Activated CD8-positive, alpha-beta T cell treated with anti-CD3 and anti-CD28 coated beads, Interleukin-2, amount 10 ng/mL, durations not matched to agents 7 days and 5 days (primary cell): ENCODE measurements at regions not wholly inside any gene's neighbourhood (a gene's known extent, or its start where the extent isn't known, plus 50 kb on each side); places are given as distances from the start of the nearest gene placed in this dataset.

Experiments
- ATAC-seq: fragments of 150-1000 bp; cut with Tn5 transposase; one replicate; pipeline ENCODE4 v1.10.0; 2021; ENCODE audit warnings: moderate library complexity
- CTCF ChIA-PET: fragments of 350-600 bp; sonication (Branson Sonifier 250); formaldehyde crosslinking; loops from one replicate; lab custom pipeline; 2021; ENCODE audit warnings: antibody characterized with exemption; lab: Charles Lee
- POLR2A ChIA-PET: fragments of 350-600 bp; sonication (Branson Sonifier 250); formaldehyde crosslinking; loops from one replicate; lab custom pipeline; 2021; ENCODE audit warnings: antibody characterized with exemption; lab: Charles Lee
- DNase-seq: peaks from one replicate; pipeline ENCODE4 v3.0.0-alpha.2; 2020
- H3K27ac Mint-ChIP-seq: one replicate; pipeline ENCODE4 v1.8.0; 2021; ENCODE audit warnings: mild to moderate bottlenecking, mixed read lengths
- H3K27me3 Mint-ChIP-seq: one replicate; pipeline ENCODE4 v1.8.0; 2021; ENCODE audit warnings: low read depth, mixed read lengths
- H3K36me3 Mint-ChIP-seq: one replicate; pipeline ENCODE4 v1.8.0; 2021; ENCODE audit warnings: low read depth, mixed read lengths
- H3K4me1 Mint-ChIP-seq: one replicate; pipeline ENCODE4 v1.8.0; 2021; ENCODE audit warnings: low read depth, mixed read lengths
- H3K4me3 Mint-ChIP-seq: one replicate; pipeline ENCODE4 v1.8.0; 2021; ENCODE audit warnings: mild to moderate bottlenecking, mixed read lengths
- H3K9me3 Mint-ChIP-seq: one replicate; pipeline ENCODE4 v1.8.0; 2022; ENCODE audit warnings: mixed read lengths; ENCODE audit not compliant: insufficient read depth

GRCh38 chr4:159042097-159042605 lies 60.7 kb upstream of the RAPGEF2 start:
- POLR2A ChIA-PET: no interaction called here
- Mint-ChIP-seq H3K36me3 (no peaks in the 10 kb centered on the region), H3K27ac (no peak overlapping the region), H3K27me3 (peaks cover 17% of the 10 kb centered on the region), H3K9me3 (no peaks in the 10 kb centered on the region), H3K4me3 (no peak overlapping the region), H3K4me1 (peaks cover 4% of the 10 kb centered on the region)
- ATAC-seq (no peak), DNase-seq (no peak)
- CTCF ChIA-PET: no interaction called here

GRCh38 chr4:159042868-159043267 lies 60.0 kb upstream of the RAPGEF2 start:
- CTCF ChIA-PET: no interaction called here
- H3K36me3 Mint-ChIP-seq: no peaks in the 10 kb centered on the region
- peaks cover 10% of the 10 kb centered on the region for H3K4me1 Mint-ChIP-seq
- DNase-seq: no peak
- no peaks in the 10 kb centered on the region for H3K9me3 Mint-ChIP-seq
- H3K27me3 Mint-ChIP-seq: peaks cover 14% of the 10 kb centered on the region
- H3K4me3 Mint-ChIP-seq: no peak overlapping the region
- ATAC-seq: no peak
- POLR2A ChIA-PET: no interaction called here
- no peak overlapping the region for H3K27ac Mint-ChIP-seq

- DNase-seq: no peak
- CTCF ChIA-PET: no interaction called here
- Mint-ChIP-seq H3K27me3 (peaks cover 10% of the 10 kb centered on the region), H3K9me3 (no peaks in the 10 kb centered on the region), H3K27ac (no peak overlapping the region), H3K4me1 (peaks cover 8% of the 10 kb centered on the region), H3K36me3 (no peaks in the 10 kb centered on the region), H3K4me3 (no peak overlapping the region)
- ATAC-seq: no peak
- POLR2A ChIA-PET: no interaction called here
These were observed 59.0 kb upstream of the RAPGEF2 start for GRCh38 chr4:159043861-159044260.

- no peaks in the 10 kb centered on the region for H3K36me3 Mint-ChIP-seq
- peaks cover 12% of the 10 kb centered on the region for H3K27me3 Mint-ChIP-seq
- no peaks in the 10 kb centered on the region for H3K9me3 Mint-ChIP-seq
- ChIA-PET POLR2A (no interaction called here), CTCF (no interaction called here)
- DNase-seq: no peak
- peaks cover 8% of the 10 kb centered on the region for H3K4me1 Mint-ChIP-seq
- no peak overlapping the region for H3K27ac Mint-ChIP-seq
- no peak overlapping the region for H3K4me3 Mint-ChIP-seq
- ATAC-seq: no peak
These were observed 57.6 kb upstream of the RAPGEF2 start for GRCh38 chr4:159045321-159045720.

GRCh38 chr4:159046683-159047082 lies 56.2 kb upstream of the RAPGEF2 start:
- peaks cover 14% of the 10 kb centered on the region for H3K4me1 Mint-ChIP-seq
- H3K36me3 Mint-ChIP-seq: no peaks in the 10 kb centered on the region
- DNase-seq (no peak), ATAC-seq (no peak)
- no peak overlapping the region for H3K27ac Mint-ChIP-seq
- ChIA-PET POLR2A (no interaction called here), CTCF (no interaction called here)
- H3K27me3 Mint-ChIP-seq: peaks cover 7% of the 10 kb centered on the region
- H3K9me3 Mint-ChIP-seq: no peaks in the 10 kb centered on the region
- H3K4me3 Mint-ChIP-seq: no peak overlapping the region

GRCh38 chr4:159047478-159048165 lies 55.3 kb upstream of the RAPGEF2 start:
- ATAC-seq (peak; percentile 57), DNase-seq (no peak)
- CTCF ChIA-PET: no interaction called here
- peaks cover 19% of the 10 kb centered on the region for H3K4me1 Mint-ChIP-seq
- H3K27ac Mint-ChIP-seq: no peak overlapping the region
- POLR2A ChIA-PET: no interaction called here
- no peaks in the 10 kb centered on the region for H3K36me3 Mint-ChIP-seq
- H3K4me3 Mint-ChIP-seq: no peak overlapping the region
- H3K27me3 Mint-ChIP-seq: peaks cover 2% of the 10 kb centered on the region
- no peaks in the 10 kb centered on the region for H3K9me3 Mint-ChIP-seq

- ATAC-seq: no peak
- POLR2A ChIA-PET: no interaction called here
These were observed 54.6 kb upstream of the RAPGEF2 start for GRCh38 chr4:159048166-159048886.

GRCh38 chr4:159049780-159050375 lies 53.0 kb upstream of the RAPGEF2 start:
- Mint-ChIP-seq H3K4me3 (no peak overlapping the region), H3K4me1 (peaks cover 19% of the 10 kb centered on the region), H3K27me3 (peaks cover 3% of the 10 kb centered on the region), H3K9me3 (no peaks in the 10 kb centered on the region), H3K27ac (no peak overlapping the region), H3K36me3 (no peaks in the 10 kb centered on the region)
- CTCF ChIA-PET: interaction anchor here (1.8 kb wide), 1 partner anchor 154 kb away, joined by 5 read pairs; no protein-coding TSS in a partner anchor
- ATAC-seq: no peak
- no peak for DNase-seq
- POLR2A ChIA-PET: no interaction called here

More at GRCh38 chr4:159048166-159048886, 54.6 kb upstream of the RAPGEF2 start:
- peaks cover 2% of the 10 kb centered on the region for H3K27me3 Mint-ChIP-seq
- no peak overlapping the region for H3K4me3 Mint-ChIP-seq
- no peak overlapping the region for H3K27ac Mint-ChIP-seq
- peaks cover 19% of the 10 kb centered on the region for H3K4me1 Mint-ChIP-seq
- H3K9me3 Mint-ChIP-seq: no peaks in the 10 kb centered on the region
- H3K36me3 Mint-ChIP-seq: no peaks in the 10 kb centered on the region
- no peak for DNase-seq
- CTCF ChIA-PET: interaction anchor here (1.8 kb wide), 1 partner anchor 155 kb away, joined by 5 read pairs; no protein-coding TSS in a partner anchor

- no peak overlapping the region for H3K27ac Mint-ChIP-seq
- no peak for DNase-seq
- no peaks in the 10 kb centered on the region for H3K36me3 Mint-ChIP-seq
- H3K27me3 Mint-ChIP-seq: peaks cover 5% of the 10 kb centered on the region
- ChIA-PET CTCF (no interaction called here), POLR2A (no interaction called here)
- ATAC-seq: no peak
- peaks cover 19% of the 10 kb centered on the region for H3K4me1 Mint-ChIP-seq
- no peak overlapping the region for H3K4me3 Mint-ChIP-seq
- H3K9me3 Mint-ChIP-seq: no peaks in the 10 kb centered on the region
These were observed 51.4 kb upstream of the RAPGEF2 start for GRCh38 chr4:159051245-159052071.

- Mint-ChIP-seq H3K27ac (no peak overlapping the region), H3K9me3 (no peaks in the 10 kb centered on the region), H3K4me3 (no peak overlapping the region), H3K4me1 (peaks cover 18% of the 10 kb centered on the region), H3K27me3 (peaks cover 7% of the 10 kb centered on the region), H3K36me3 (no peaks in the 10 kb centered on the region)
- DNase-seq (no peak), ATAC-seq (no peak)
- CTCF ChIA-PET: no interaction called here
- POLR2A ChIA-PET: no interaction called here
These were observed 50.6 kb upstream of the RAPGEF2 start for GRCh38 chr4:159052315-159052714.
